Stimulated activated CD4-positive, alpha-beta T cell treated with anti-CD3 and anti-CD28 coated beads, TNF-alpha, amount 100 ng/mL, for 1 hour (primary cell): ENCODE measurements at regions not wholly inside any gene's neighbourhood (a gene's known extent, or its start where the extent isn't known, plus 50 kb on each side); places are given as distances from the start of the nearest gene placed in this dataset.
"Not testable (repeated sequence)": the region's sequence is repeated elsewhere in the genome, so short reads cannot be mapped to it uniquely, and the experiment has no call there.

Source experiments
- DNase-seq, 3 donors: peaks; one replicate each; pipeline ENCODE4 v3.0.0-alpha.2; 2020; ENCODE audit warnings: low read depth in 3 of 3, low spot score in 1 of 3

DNA sequence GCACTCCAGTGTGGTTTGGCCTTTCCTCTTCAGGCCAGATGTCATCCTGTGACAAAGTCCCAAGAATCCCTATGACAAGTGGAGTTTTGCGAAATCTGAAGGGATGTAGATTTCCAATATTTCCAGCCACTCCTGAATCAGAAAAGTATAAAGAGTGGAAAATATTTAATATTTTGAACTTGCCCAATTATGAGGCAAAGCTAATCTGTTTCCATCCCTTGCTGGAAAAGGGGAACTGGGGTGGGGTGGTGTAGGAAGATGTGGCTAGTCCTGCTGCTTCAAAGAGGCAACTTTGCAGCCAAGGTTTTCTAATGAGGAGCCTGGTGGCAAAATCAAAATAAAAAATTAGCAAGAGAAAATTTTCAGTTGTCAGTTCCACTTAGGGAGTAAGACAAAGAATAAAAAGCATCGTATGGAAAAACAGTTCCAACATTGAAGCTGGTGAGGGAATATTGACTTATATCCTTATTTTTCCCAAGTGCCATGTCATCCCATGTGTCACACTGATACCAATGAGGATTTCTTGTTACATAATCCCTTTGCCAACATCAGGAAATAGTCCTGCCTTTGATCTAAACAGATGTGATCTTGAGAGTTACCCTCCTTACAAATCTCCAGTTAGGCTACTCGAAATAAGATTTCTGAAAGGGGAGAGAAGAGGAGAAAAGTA, 480.0 kb upstream of the JARID2 start:
- no peak for DNase-seq

DNA sequence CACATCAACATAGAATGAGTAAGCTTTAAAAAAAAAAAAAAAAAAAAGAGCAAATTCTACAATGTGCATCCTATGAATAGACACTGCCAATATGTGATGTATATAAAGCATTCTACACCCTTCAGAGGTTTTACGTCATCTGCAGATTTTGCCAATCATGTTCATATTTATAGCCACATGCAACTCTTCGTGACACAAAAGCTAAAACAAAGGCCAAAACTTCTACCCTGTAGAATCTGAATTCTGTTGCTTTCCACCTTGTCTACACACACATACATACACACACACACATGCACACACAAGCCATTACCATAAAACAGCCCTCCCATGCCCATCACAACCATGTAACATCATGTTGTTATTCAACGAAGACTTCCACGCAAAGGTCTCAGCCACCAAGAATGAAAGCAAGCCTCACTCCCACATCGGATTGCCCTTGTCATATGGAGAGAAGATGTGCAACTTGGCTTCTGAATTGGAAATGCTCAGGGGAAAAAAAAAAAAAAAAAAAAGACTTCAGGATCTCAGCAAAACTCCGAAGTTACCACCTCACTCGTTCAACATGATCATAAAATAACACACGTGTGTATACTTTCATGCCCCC, 479.4 kb upstream of the JARID2 start:
- DNase-seq: no peak

DNA sequence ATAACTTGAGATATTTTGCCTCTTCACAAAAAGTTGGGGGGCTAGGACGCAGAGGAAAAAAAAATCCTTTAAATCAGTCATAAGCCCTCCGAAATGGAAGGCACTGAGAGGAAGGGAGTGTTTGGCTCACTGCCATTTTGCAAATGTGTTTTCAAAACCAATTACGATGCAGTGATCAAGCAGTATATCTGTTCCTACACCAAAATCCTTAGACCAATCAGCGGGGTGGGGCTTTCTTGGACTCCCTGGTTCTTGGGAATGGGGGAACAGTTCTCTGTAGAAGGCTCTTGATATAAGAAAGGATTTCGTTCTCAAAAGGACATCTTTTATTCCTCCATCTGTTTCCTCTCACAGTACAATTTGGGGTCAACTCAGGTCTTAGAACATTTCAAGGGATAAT, 478.6 kb upstream of the JARID2 start:
- no peak for DNase-seq

DNA sequence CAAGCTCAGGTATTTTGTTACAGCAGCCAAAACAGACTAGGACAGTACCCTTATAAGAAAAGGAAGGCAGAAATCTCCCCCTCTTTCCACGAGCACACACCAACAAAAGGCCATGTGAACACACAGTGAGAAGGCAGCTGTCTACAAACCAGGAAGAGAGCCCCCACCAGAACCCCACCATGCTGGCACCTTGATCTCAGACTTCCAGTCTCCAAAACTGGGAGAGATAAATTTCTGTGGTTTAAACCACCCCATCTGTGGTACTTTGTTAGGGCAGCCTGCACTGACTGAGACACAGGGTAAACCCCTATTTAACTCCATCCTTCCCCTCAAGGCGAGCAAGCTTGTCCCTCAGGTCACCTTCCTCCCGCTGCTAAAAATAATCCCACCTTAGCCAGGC, 475.8 kb upstream of the JARID2 start:
- DNase-seq: no peak

DNA sequence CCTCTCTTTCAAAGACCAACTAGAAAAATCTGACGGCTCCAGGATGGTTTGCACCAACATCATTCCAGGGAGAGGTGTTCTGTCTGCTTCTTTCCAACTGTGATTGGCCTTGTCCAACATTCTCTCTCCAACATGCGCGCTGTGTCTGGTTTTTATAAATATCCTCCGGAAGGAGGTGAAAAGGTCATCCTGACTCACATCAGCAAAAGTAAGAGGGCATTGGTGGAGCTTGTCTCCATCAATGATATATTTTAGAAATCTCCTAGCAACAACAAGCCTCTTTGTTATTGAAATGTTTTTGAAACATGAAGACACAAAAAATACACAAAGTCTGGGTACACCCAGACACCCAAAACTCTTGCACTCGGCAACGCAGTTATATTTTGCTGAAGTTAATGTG, 475.3 kb upstream of the JARID2 start:
- DNase-seq: no peak

DNA sequence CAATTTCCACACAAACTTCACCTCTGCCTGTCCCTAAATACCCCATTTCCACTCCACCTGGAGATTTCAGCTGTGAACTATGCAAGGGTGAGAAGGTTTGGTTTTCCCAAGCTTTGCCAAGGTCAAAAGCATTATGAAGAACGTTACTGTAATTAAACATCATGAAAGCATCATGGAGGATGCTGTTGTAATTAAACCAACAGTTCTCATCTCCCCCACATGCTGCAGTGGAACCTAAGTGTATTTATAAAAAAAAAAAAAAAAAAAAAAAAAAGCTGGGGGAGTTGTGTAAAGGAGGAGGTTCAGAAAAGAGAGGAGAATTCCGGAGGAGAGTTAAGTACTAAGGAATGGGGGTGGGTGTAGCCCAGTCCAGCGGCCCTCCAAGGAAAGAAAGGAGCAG, 474.9 kb upstream of the JARID2 start:
- no peak for DNase-seq

DNA sequence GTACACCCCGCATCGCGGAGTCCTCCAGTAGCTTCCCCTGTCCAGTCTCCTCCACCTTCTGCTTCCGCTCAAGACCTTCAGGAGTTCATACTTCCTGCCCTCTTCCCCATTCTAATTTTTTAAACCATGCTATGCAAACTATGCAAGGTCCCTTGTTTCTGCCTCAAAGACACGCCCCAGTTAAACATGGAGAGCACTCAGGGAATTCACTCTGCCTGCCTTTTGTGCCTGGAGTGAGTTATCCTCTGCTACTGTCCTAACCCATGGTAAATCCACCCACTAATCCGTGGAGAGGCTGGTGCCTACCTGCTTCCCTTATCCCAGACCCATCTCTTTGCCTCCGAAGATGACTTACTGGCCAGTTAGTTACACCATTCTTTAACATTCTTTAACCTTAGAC, 473.7 kb upstream of the JARID2 start:
- no peak for DNase-seq

DNA sequence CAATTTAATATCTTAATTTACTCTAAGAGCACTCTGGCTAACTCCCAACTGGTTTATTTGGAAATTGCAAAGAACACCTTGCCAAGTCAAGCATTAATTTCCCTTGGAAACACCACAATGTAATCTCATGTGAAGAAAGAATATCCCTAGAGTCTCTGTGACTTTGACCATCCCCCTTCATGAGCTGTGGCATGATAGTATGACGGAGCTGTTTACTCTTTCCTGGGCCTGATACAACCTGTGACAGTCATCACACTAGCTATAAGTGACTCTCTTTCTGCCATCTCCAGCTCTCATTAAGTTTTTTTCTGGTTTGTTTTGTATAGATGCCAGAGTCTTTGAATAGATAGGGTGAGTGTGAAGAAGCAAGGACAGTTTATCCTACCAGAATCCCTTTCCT, 470.3 kb upstream of the JARID2 start:
- no peak for DNase-seq

DNA sequence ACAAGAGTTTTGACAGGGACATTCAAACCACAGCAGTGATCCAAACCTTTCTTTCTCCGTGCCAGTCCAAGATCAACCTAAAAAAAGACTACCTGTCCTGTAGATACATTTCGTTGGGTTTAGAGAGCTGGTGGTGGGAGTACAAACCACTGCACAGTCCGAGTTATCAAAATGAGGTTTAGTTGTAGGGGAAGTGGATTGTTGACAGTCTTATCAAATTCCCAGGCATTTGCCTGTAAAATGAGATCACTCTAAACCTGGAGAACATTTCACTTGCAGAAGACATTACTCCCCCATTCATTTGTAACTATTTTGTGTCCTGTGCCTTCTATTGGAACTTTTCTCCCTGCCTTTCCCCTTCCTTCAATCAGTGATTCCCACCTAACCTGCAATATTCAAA, 469.6 kb upstream of the JARID2 start:
- no peak for DNase-seq

DNA sequence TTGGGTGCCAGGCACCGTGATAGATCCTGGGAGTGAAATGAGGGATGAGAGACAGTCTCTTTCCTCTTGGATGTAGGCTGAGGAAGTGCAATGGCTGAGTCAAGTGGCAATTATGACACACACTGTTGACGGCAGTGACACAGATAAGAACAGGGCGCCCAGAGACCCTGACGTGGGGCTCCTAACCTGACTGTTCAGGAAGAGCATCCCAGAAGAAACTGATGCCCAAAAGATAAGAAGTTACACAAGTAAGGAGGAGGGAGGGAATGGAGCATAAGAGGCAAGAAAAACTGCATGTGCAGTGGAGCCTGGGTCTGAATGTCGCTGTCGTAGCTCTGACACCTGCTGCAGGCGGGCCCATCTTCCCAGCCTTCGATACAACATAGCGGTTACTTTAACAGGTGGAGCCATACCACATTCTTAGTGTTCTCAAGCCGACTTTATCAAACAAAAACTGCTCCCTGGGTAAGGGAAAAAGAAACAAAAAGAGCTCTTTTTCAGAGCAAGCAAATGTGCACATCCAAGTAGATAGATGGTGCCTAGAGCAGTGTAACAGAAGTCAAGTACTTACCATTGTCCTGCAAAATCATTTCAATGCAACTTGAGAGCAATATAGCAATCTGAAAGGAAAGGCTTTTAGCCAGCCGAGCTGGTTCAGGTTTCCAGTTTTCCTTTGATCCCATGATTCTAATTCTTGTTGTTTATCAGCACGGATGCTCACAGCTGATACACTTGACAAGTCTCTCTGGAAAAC, 463.9 kb upstream of the JARID2 start:
- no peak for DNase-seq

DNA sequence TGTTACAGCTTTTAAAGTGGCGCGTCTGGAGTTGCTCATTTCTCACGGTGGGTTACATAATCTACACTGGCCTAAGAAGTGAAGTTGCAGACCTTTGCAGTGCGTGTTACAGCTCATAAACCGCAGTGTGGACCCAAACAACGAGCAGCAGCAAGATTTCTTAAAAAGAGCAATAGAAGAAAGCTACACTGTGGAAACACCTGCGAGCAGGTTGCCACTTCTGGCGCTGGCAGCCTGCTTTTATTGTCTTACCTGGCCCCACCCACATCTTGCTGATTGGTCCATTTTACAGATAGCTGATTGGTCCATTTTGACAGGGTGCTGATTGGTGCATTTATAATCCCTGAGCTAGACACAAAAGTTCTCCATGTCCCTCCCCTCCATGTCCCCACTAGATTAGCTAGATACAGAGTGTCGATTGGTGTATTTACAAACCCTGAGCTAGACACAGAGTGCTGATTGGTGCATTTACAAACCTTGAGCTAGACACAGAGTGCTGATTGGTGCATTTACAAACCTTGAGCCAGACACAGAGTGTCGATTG, 462.9 kb upstream of the JARID2 start:
- DNase-seq: not testable (repeated sequence)

DNA sequence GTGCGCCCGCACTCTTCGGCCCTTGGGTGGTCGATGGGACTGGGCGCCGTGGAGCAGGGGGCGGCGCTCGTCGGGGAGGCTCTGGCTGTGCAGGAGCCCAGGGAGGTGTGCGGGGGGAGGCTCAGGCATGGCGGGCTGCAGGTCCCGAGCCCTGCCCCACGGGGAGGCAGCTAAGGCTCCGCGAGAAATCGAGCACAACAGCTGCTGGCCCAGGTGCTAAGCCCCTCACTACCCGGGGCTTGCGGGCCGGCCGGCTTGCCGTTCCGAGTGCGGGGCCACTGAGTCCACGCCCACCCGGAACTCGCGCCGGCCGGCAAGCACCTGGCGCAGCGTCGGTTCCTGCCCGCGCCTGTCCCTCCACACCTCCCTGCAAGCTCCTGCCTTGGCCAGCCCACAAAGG, 462.3 kb upstream of the JARID2 start:
- no peak for DNase-seq

DNA sequence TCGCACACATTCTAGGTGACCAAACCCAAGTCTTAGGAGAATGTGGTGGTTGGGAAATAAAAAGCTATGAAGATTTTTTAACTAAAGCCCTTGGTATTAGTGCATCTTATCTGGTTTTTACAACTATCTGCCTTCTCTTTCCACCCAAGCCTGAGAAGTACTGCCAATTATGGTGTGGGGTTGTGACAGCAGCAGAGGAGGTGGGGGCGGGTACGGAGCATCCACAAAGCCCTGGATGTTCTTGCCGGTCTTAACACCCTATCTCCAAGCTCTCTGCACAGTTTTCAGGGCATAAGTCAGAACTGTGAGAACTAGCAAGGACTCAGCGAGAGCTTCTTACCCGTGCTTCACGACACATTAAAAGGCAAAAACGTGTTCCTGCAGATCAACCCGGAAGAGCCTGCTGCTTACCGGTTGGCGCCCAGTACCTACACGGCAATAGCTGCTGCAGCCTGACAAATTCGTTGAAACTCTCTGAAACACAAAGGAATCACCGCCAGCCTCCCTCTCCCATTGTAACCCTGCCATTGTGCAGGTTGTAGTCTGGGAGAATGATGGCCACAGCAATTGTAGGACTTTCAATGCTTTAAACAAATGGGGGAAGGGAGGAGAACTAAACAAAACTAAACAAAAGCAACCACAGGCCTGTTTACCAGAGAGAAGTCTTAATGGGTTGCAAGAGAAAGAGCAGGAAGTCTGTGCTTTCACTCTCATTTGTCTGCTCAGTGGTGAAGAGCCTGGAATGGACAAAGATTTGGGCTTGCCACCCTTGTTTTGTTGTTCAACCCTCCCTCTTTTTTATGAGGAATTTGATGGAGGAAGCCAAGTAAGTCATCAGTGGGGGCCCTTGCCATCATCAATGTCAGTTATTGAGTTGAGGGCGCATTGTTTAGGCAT, 461.0 kb upstream of the JARID2 start:
- no peak for DNase-seq

DNA sequence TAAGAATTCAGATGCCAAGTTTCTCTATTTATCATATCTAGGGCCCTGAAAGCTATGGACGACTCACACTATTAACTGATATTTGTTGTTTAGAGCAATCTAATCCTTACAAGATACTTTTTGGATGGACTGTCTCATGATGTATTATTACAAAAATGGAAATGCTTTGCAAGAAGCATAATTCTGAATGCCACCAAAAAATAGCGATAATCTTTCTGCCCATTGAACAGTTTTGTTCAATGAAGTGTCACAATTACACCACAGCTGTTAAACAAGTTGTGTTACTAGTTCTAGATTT, 460.4 kb upstream of the JARID2 start:
- no peak for DNase-seq

DNA sequence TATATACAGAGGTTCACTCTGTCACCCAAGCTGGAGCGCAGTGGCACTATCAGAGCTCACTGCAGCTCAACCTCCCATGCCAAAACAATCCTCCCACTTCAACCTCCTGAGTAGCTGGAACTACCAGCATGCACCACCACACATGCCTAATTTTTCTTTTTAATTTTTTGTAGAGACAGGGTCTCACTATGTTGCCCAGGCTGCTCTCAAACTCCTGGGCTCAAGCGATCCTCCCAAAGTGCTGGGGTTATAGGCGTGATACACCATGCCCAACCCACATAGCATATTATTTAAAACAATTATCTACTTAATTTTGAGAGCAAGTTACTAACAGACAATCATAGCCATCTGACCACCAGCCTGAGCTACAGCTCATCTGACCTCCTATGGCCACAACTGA, 459.9 kb upstream of the JARID2 start:
- no peak for DNase-seq

DNA sequence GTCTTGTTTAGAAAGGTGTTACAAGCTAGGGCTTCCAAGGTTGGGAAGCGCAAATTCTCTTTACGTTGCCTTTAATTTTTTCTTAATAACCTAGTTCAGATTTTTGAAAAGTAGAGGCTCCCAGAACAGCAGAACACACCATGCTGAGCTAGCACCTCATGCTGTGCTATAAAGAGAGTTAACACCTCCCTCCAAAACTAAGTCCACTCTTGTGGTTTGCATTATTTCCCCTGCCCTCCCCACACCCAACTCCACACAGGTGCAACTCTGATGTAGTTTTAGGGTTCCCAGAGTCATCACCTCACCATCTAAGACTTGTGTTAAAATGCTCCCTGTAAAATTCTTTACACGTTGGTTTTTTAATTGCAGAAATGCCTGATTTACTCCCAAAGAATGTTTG, 459.4 kb upstream of the JARID2 start:
- no peak for DNase-seq

DNA sequence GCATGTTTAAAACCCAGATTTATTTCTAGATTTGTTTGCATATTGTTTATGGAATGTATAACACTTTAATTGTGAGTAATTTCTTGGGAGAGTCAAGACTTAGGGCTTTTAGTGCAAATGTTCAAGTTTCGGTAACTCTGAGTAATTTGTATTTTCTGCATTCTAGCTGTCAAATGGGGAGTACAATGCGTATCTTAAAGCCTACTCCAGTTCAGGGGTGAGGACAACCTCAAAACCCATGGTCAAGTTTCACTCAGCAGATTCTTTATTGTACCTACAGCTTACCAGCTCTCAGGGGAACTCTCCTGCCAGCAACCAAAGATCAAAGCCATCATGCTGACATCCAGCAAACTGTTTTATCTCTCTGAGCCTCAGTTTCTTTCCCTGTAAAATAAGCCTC, 458.6 kb upstream of the JARID2 start:
- DNase-seq: no peak

DNA sequence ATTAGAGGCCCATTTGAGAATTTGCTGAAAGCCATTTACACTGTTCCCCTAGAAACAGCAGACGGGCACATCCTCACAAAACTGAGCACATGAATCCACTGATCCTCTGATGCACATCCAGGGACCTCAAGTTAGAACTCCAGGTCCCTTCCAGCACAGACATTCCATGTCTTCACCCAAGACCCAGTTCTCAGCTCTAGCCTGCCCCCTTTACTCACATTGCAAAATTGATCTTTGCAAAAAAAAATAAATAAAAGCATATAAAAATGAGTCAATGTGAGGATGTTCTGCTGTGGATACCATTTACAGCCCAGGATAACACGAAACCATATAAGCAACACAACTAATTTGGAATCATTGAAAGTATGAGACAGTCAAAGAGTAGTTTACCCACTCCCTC, 458.2 kb upstream of the JARID2 start:
- no peak for DNase-seq

DNA sequence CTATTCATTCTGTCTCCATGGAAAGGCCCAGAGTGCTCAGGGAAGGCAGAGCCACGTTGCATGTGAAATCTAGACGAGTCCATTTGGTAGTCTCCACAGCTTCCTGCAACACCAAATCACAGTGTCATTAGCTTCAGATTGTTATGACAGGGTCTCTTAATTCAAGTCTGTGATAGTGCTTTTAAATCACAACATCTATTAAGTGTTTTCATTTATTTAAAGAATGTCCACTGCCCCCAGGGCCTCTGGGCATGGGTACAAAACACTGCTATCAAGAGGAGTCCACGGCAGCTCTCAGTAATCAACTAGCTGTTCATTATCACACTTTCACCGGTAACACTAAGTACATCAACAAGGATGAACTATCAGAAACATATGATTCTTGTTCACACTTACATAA, 455.9 kb upstream of the JARID2 start:
- no peak for DNase-seq

DNA sequence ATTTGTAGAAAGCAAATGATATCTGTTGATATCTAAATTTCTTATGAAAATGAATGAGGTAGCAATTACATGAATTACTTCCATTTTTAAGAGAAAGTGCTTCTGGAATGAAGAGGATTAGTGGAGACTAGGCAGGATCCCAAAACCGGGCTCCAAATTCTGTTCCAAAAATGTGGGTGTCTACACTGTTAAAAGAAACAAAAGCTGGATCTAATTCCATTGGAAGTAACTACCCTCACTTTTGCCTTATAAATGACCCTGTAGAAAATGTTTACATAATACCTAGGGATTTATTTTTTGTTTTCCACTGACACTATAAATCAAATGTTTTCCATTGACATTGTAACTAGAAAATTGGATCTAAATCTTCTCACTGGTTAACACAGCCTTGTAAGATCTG, 454.9 kb upstream of the JARID2 start:
- DNase-seq: no peak

DNA sequence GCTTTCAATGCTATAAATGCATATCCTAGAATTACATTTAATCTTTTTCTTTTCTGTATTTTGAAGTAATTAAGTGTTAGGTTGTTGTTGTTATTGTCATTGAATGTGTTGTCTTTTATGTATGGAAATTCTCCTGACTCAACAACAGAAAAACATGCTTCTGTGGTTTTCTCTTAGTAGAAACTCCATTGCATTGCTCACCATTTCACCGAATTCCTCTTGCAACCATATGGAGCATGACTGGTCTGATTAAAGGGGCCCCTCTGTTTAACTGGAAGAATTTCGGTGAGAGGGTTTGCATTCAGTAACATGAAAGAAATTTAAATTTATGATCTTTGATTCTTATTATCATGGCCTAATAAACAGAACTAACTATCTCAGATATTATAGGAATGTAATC, 454.3 kb upstream of the JARID2 start:
- DNase-seq: no peak
